Bronchial epithelial cell (primary cell): ENCODE measurements at regions not wholly inside any gene's neighbourhood (a gene's known extent, or its start where the extent isn't known, plus 50 kb on each side); places are given as distances from the start of the nearest gene placed in this dataset.

Experiments used
- DNase-seq: peaks from one replicate; pipeline ENCODE4 v3.0.0-alpha.2; 2010; ENCODE audit warnings: low read depth
- FAIRE-seq: peaks from 2 replicates; lab custom pipeline; 2011; peaks lifted over from hg19 to GRCh38; lab: Jason Lieb, UNC
- H3K27me3 ChIP-seq: 2 replicates; pipeline ENCODE4 v1.5.1; 2011; ENCODE audit warnings: low read length; ENCODE audit not compliant: control insufficient read depth, insufficient read depth
- H3K36me3 ChIP-seq: 2 replicates; pipeline ENCODE4 v1.5.1; 2011; ENCODE audit warnings: low read length; ENCODE audit not compliant: control insufficient read depth, insufficient read depth
- H3K4me3 ChIP-seq: 2 replicates; pipeline ENCODE4 v1.5.1; 2011; ENCODE audit warnings: mild to moderate bottlenecking, low read depth, low read length, control low read depth
- CTCF ChIP-seq: IDR thresholded peaks from 2 replicates; pipeline ENCODE4 v1.5.1; 2011; ENCODE audit warnings: mild to moderate bottlenecking, moderate library complexity, low read length, control low read depth, inconsistent platforms; ENCODE audit not compliant: insufficient read depth, severe bottlenecking

DNA sequence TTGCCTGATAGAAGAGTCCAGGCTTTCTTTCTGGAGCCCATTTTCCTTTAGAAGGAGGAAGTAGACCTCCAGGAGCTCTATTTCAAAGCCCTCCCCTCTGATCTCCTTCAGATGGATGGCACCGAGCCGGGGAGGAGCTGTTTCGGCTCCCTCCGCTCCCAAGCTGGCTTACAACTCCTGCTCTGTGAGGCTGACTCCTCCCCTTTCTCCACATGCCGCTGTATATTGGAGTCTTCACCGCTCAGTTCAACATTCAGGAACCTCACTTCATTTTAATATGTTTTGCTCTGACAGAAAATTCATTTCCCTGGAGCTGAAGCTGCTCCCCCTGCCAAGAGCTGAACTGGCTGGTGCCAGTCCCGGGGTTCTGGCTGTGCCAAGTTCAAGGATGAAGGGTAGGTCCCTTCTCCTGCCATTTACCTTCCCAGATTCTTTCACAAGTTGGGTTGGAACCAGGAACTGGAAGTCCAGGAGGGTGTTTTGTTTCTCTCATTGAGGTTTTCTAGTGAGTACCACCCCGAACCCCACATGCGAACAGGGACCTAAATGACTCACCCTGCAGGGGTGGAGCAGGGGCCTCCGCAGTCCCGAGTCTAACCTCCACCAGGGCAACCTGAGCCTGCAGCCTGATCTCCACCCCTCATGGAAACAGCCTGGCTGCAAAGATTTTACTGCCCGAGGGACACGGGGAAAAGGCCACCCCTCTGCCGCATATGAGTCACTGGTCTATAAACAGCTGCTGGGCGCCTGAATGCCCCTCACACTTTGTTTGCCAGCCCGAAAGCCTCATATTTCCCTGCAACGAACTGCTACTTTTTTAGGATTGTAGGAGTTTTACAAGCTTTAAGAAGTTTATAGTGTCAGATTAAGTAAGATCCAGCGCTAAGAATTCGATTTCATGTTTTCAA is 68.6 kb upstream of the FOXA2 start:
- no peak for DNase-seq
- no peak for TF ChIP-seq CTCF
- Histone ChIP-seq H3K4me3 (no peak overlapping the region), H3K36me3 (no peaks in the 10 kb centered on the region), H3K27me3 (peaks cover 8% of the 10 kb centered on the region)
- no peak for FAIRE-seq

GRCh38 chr20:22653658-22654642 is 69.6 kb upstream of the FOXA2 start:
- TF ChIP-seq CTCF: no peak
- H3K4me3 ChIP-seq: no peak overlapping the region
- H3K36me3 ChIP-seq: no peaks in the 10 kb centered on the region
- DNase-seq (no peak), FAIRE-seq (no peak)
- peaks cover 8% of the 10 kb centered on the region for H3K27me3 ChIP-seq

- DNase-seq (no peak), FAIRE-seq (no peak)
- no peak overlapping the region for H3K4me3 ChIP-seq
- TF ChIP-seq CTCF: no peak
- H3K27me3 ChIP-seq: no peaks in the 10 kb centered on the region
- H3K36me3 ChIP-seq: no peaks in the 10 kb centered on the region
Observed at GRCh38 chr20:22663528-22664025, 79.2 kb upstream of the FOXA2 start.

- H3K4me3 ChIP-seq: no peak overlapping the region
- H3K36me3 ChIP-seq: no peaks in the 10 kb centered on the region
- TF ChIP-seq CTCF: no peak
- DNase-seq (no peak), FAIRE-seq (no peak)
- no peaks in the 10 kb centered on the region for H3K27me3 ChIP-seq
Observed at GRCh38 chr20:22667198-22667597, 82.8 kb upstream of the FOXA2 start.

GRCh38 chr20:22672191-22672590 is 87.8 kb upstream of the FOXA2 start:
- no peaks in the 10 kb centered on the region for H3K27me3 ChIP-seq
- FAIRE-seq (no peak), DNase-seq (no peak)
- H3K36me3 ChIP-seq: no peaks in the 10 kb centered on the region
- no peak for TF ChIP-seq CTCF
- H3K4me3 ChIP-seq: no peak overlapping the region
